Esophagus squamous epithelium (tissue), 5 donors: ENCODE measurements at regions not wholly inside any gene's neighbourhood (a gene's known extent, or its start where the extent isn't known, plus 50 kb on each side); places are given as distances from the start of the nearest gene placed in this dataset.

ENCODE experiments used
- DNase-seq: peaks from one replicate; lab custom pipeline; 2025; lab: John Stamatoyannopoulos, UW
- H3K27ac ChIP-seq, 4 donors: fragments of 200-600 bp; sonication (generic); one replicate each; pipeline ENCODE4 v1.5.1; 2016 to 2019; ENCODE audit warnings: mild to moderate bottlenecking in 1 of 4
- H3K27me3 ChIP-seq, 4 donors: fragments of 200-600 bp; sonication (generic); 1 replicate in 3 of 4; 2 replicates in 1 of 4; pipeline versions ENCODE4 v1.5.1 to v1.6.0; 2017 to 2021; ENCODE audit warnings: antibody characterized with exemption in 1 of 4
- H3K36me3 ChIP-seq, 3 donors: fragments of 200-600 bp; sonication (generic); one replicate each; pipeline ENCODE4 v1.5.1; 2016 to 2019
- H3K4me1 ChIP-seq, 3 donors: fragments of 200-600 bp; sonication (generic); one replicate each; pipeline ENCODE4 v1.5.1; 2017 to 2019
- H3K4me3 ChIP-seq, 4 donors: fragments of 200-600 bp; sonication (generic); 1 replicate in 3 of 4; 2 replicates in 1 of 4; pipeline ENCODE4 v1.5.1; 2016 to 2019; ENCODE audit warnings: mild to moderate bottlenecking in 2 of 4, moderate library complexity in 1 of 4
- H3K9me3 ChIP-seq, 3 donors: fragments of 200-600 bp; sonication (generic); one replicate each; pipeline ENCODE4 v1.5.1; 2016 to 2019
- CTCF ChIP-seq, 6 experiments: fragments of 450-650 bp in 4 of 6; fragments of 200-600 bp in 2 of 6; sonication (generic) in 2 of 6; IDR thresholded peaks; one replicate each; pipeline ENCODE4 v1.5.1; 2016 to 2019; ENCODE audit warnings: antibody characterized with exemption in 6 of 6, mild to moderate bottlenecking in 4 of 6, moderate library complexity in 4 of 6
- POLR2A ChIP-seq, 4 donors: fragments of 450-650 bp; IDR thresholded peaks; one replicate each; pipeline ENCODE4 v1.6.1; 2017; ENCODE audit warnings: antibody characterized with exemption in 4 of 4, mild to moderate bottlenecking in 4 of 4, moderate library complexity in 3 of 4
- WGBS, 2 donors: methylation state at CpG; one replicate each; pipeline ENCODE4 v1.1.5; 2018; 5-methylcytosine and 5-hydroxymethylcytosine counted together
- intact Hi-C: fragments of 100-400 bp; cut with DNase I; formaldehyde crosslinking; loops from one replicate; pipeline ENCODE4 v1.15.0; 2022
- donor health status: DM: yes; HTN: yes; CAD: no.

GRCh38 chr11:91097083-91097482 lies 874.2 kb upstream of the CHORDC1 start:
- no peaks in the 10 kb centered on the region for H3K36me3 ChIP-seq
- intact Hi-C loops = no loop called here
- H3K27ac ChIP-seq = no peak overlapping the region
- no peak overlapping the region for H3K4me3 ChIP-seq
- no peaks in the 10 kb centered on the region for H3K27me3 ChIP-seq
- H3K4me1 ChIP-seq = no peaks in the 10 kb centered on the region
- WGBS, 2 donors = 58 to 61% methylated on average over 2 of the region's 2 CpGs
- DNase-seq = no peak
- no peaks in the 10 kb centered on the region for H3K9me3 ChIP-seq
- TF ChIP-seq POLR2A (IDR thresholded peaks at IDR 0.05) (no peak), CTCF (IDR thresholded peaks at IDR 0.05) (no peak)

- no peak overlapping the region for H3K4me3 ChIP-seq
- no peaks in the 10 kb centered on the region for H3K27me3 ChIP-seq
- no peak overlapping the region for H3K27ac ChIP-seq
- no peaks in the 10 kb centered on the region for H3K36me3 ChIP-seq
- no peaks in the 10 kb centered on the region for H3K4me1 ChIP-seq
- no peaks in the 10 kb centered on the region for H3K9me3 ChIP-seq
- DNase-seq = no peak
- TF ChIP-seq CTCF (IDR thresholded peaks at IDR 0.05) = no peak
- no peak for TF ChIP-seq POLR2A (IDR thresholded peaks at IDR 0.05)
- intact Hi-C loops = no loop called here
Observed at GRCh38 chr11:91093141-91093540, 870.3 kb upstream of the CHORDC1 start.

- TF ChIP-seq CTCF (IDR thresholded peaks at IDR 0.05) (no peak), POLR2A (IDR thresholded peaks at IDR 0.05) (no peak)
- no peak for DNase-seq
- Histone ChIP-seq H3K9me3 (no peaks in the 10 kb centered on the region), H3K4me1 (no peaks in the 10 kb centered on the region), H3K27me3 (no peaks in the 10 kb centered on the region), H3K27ac (no peak overlapping the region), H3K4me3 (no peak overlapping the region), H3K36me3 (no peaks in the 10 kb centered on the region)
- intact Hi-C loops = no loop called here
Observed at GRCh38 chr11:91091563-91091962, 868.7 kb upstream of the CHORDC1 start.

DNA sequence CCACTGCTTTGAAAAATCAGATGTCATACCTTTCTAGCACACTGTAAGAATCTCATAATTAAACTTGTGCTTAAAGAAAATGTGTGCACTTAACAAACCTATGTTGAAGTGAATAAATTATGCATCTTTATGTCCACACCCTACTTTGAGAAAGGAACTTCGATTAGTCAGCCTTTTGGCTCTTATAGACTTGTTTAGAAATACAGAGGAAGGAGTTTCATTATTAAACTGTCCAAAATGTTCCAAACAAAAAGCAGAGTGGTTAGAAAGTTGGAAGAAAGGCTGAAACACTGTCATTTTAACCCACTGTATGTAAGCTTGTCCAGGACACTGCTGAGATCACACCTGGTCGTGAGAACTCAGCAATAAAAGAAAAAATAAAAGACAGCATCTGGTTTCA lies 863.2 kb upstream of the CHORDC1 start:
- TF ChIP-seq POLR2A (IDR thresholded peaks at IDR 0.05) (no peak), CTCF (IDR thresholded peaks at IDR 0.05) (no peak)
- Histone ChIP-seq H3K27ac (no peak overlapping the region), H3K4me3 (no peak overlapping the region), H3K9me3 (no peaks in the 10 kb centered on the region), H3K36me3 (no peaks in the 10 kb centered on the region), H3K4me1 (no peaks in the 10 kb centered on the region), H3K27me3 (no peaks in the 10 kb centered on the region)
- WGBS, 2 donors = 31 to 38% methylated on average over 2 of the region's 2 CpGs
- DNase-seq = no peak
- intact Hi-C loops = no loop called here

DNA sequence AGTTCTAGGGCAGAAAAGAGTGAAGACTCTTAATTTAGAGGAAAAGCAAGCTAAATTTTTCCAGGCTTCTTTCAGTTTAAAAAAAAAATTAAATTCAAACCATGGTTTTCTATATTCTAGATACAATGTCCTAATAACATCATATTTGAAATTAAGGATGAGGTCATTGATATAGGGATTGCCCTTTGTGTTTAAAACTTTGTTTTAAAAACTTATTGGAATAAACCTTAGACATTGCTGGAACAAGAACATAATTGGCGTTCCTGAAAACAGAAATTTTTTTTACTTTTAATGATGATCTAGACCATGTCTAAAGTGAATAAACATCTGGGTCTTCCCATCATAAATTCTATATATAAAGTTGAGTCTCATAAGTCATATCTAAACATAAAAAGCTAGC lies 859.4 kb upstream of the CHORDC1 start:
- no peaks in the 10 kb centered on the region for H3K27me3 ChIP-seq
- no peak for DNase-seq
- H3K4me1 ChIP-seq = no peaks in the 10 kb centered on the region
- H3K27ac ChIP-seq = no peak overlapping the region
- TF ChIP-seq POLR2A (IDR thresholded peaks at IDR 0.05) = no peak
- TF ChIP-seq CTCF (IDR thresholded peaks at IDR 0.05) = no peak
- H3K36me3 ChIP-seq = no peaks in the 10 kb centered on the region
- H3K9me3 ChIP-seq = no peaks in the 10 kb centered on the region
- WGBS, 2 donors = 77 to 94% methylated on average over 1 of the region's 1 CpG
- intact Hi-C loops = no loop called here
- no peak overlapping the region for H3K4me3 ChIP-seq
